ENCODE measurements at regions not wholly inside any gene's neighbourhood (a gene's known extent, or its start where the extent isn't known, plus 50 kb on each side); places are given as distances from the start of the nearest gene placed in this dataset.

DNA sequence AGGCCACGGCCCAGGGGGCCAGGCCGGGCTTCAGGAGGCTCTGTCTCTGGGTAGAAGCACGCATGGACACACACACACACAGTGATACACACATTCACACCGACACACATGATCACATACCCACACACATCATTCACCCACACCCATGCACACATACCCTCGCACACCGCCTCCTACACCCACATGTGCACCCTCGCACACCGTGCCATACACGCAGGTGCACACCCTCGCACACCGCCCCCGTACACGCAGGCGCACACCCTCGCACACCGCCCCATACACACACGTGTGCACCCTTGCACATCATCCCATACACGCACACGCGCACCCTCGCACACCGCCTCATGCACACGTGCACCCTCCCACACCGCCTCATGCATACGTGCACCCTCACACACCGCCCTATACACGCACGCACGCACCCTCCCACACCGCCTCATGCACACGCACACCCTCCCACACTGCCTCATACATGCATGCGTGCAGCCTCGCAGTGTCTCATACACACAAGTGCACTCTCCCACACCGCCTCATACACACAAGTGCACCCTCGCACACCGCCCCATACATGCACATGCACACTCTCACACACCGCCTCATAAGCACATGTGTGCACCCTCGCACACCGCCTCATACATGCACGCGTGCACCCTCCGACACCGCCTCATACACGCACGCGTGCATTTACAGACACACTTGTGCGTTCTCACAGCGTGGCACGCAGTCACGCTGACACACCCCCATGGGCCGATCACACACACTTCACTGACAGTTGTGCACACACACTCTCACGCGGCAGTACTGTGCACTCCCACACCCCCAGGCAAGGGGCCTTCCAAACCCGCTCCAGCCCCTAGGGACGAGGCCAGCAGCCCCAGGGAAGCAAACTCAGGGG is 128.1 kb downstream of the SIK1 start:
- no peaks in the 10 kb centered on the region for H3K36me3 Mint-ChIP-seq
- H3K4me3 Mint-ChIP-seq: no peak overlapping the region
- H3K27me3 Mint-ChIP-seq: peaks cover 64% of the 10 kb centered on the region
- ATAC-seq: peak; percentile 61
- H3K4me1 Mint-ChIP-seq: peaks cover 46% of the 10 kb centered on the region
- H3K9me3 Mint-ChIP-seq: peaks cover 5% of the 10 kb centered on the region
- H3K27ac Mint-ChIP-seq: no peak overlapping the region

DNA sequence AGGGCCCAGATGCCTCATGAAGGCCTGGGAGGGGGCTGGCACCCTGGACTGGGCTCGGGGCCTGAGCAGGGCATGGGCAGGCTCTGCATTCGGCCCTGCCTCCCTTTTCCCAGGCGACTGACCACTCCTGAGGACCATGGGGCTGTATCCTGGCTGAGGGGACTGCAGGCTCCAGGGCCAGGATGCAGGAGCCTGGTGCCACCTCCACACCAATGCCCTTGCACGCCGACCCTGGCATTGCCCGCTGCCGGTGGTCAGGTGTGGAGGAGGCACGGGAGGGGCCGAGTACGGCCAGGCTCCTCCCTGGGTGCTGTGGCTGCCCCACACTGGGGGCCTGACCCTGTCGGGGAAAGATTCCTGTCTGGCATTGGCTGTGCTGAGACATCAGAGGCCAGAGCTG is 128.9 kb downstream of the SIK1 start:
- H3K27me3 Mint-ChIP-seq: peaks cover 64% of the 10 kb centered on the region
- H3K36me3 Mint-ChIP-seq: no peaks in the 10 kb centered on the region
- no peak overlapping the region for H3K4me3 Mint-ChIP-seq
- no peak for ATAC-seq
- H3K27ac Mint-ChIP-seq: no peak overlapping the region
- peaks cover 5% of the 10 kb centered on the region for H3K9me3 Mint-ChIP-seq
- H3K4me1 Mint-ChIP-seq: peaks cover 39% of the 10 kb centered on the region

DNA sequence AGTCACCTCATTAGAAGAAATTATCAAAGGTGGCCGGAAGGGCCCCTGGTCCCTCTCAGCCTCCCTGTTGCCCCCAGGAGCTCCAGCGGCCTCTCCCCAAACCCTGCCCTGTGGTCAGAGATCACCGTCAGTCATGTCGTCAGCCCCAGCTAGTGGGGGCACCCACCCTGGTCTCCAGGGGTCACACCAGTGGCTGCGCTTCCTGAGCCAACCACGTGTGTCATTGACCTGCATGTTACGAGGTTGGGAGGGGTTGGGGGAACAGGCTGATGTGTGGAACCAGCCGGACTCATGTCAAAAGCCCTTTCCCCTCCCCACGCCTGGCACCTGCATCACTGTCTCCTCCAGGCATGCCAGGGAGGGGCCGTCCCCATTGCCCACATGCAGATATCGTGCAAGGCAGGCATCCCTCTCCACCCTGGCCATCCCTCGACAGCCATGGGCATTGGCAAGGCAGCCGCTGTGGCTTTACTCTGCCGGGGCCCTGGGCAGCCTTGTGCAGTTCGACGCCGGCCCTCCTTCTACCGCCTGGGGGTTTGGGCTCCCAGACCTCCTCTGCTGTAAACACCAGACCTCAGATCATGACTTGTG is 128.7 kb downstream of the CRYAA start:
- ATAC-seq: peak; percentile 32
- Mint-ChIP-seq H3K36me3 (no peaks in the 10 kb centered on the region), H3K9me3 (peaks cover 5% of the 10 kb centered on the region), H3K4me1 (peaks cover 39% of the 10 kb centered on the region), H3K27ac (no peak overlapping the region), H3K4me3 (no peak overlapping the region), H3K27me3 (peaks cover 65% of the 10 kb centered on the region)

DNA sequence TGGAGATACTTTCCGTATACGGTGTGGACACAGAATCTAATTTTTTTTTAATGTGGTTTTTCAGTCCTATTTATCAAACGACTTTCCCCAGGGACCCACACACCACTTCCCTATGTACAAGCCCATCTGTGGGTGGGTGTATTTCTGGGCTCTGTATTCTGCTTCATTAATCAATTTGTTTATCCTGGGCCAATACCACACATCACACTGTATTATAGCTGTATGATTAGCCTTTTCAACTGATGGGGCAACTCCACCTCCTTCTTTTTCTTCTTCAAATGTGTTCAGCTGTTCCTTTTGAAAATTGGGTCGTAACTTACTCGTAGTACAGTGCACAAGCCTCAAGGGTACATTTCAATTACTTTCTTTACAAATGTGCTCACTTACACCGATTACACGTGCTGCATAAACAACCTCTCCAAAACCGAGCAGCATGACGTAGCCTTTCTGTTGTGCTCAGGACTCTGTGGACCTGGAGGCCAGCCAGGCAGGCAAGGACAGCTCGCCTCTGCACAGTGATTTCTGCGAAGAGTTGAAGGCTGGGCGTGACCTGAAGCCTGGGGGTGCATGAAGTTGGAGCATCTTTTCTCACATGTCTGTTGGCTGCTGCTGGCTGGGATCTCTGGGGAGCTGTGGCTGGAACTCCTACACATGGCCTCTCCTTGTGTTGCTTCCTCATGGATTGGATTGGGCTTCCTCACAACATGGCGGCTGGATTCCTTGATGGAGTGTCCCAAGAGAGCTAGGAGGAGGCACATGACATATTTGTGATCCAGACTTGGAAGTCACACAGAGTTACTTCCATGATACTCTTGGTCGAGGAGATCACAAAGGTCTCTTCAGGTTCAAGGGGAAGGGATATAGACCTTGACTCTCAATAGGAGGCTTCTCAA is 126.5 kb downstream of the CRYAA start:
- H3K27me3 Mint-ChIP-seq: peaks cover 66% of the 10 kb centered on the region
- peaks cover 50% of the 10 kb centered on the region for H3K4me1 Mint-ChIP-seq
- H3K9me3 Mint-ChIP-seq: peaks cover 5% of the 10 kb centered on the region
- no peaks in the 10 kb centered on the region for H3K36me3 Mint-ChIP-seq
- no peak for ATAC-seq
- no peak overlapping the region for H3K4me3 Mint-ChIP-seq
- H3K27ac Mint-ChIP-seq: no peak overlapping the region

DNA sequence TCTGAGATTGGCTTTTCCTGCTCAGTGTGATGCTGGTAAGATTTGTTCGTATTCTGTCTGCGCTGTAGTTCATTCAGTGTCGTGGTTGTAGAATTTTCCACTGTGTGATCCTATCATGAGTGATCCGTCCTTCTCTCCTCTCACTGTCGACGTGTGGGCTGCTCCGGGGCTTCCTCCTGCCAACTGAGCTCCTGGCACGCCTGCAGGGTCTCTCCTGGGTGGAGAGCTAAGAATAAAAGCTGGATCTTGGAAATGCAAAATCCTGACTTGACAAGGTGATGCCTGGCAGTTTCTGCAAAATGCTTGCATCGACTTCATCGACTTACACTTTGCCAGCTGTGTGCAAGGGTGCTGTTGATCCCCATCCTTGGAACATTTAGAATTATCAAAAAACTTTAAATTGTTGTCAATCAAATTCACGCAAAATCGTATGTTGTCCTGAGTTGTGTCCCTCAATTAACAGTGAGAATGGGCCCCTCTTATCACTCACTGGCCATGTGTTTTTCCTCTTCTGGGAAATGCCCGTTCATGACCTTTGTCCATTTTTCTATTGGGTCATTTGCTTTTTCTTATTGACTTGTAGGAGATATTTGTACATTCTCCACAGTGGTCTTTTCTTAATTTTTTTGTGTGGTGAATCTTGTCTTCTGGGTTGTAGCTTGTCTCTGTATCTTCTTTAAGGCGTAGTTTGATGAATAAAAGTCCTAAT is 125.5 kb downstream of the CRYAA start:
- Mint-ChIP-seq H3K36me3 (no peaks in the 10 kb centered on the region), H3K9me3 (peaks cover 5% of the 10 kb centered on the region), H3K27me3 (peaks cover 64% of the 10 kb centered on the region), H3K27ac (no peak overlapping the region), H3K4me3 (no peak overlapping the region), H3K4me1 (peaks cover 54% of the 10 kb centered on the region)
- no peak for ATAC-seq

DNA sequence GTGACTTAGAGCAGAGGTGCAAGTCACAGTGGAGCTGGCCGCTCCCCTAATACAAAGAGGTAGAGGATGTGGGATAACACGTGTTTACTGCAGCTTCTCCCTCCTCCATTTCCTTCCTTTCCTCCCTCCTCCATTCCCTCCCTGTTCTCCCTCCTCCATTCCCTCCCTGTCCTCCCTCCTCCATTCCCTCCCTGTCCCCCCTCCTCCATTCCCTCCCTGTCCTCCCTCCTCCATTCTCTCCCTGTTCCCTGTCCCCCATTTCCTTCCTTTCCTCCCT is 124.0 kb downstream of the CRYAA start:
- no peak overlapping the region for H3K4me3 Mint-ChIP-seq
- H3K27me3 Mint-ChIP-seq: peaks cover 52% of the 10 kb centered on the region
- ATAC-seq: no peak
- no peak overlapping the region for H3K27ac Mint-ChIP-seq
- peaks cover 5% of the 10 kb centered on the region for H3K9me3 Mint-ChIP-seq
- no peaks in the 10 kb centered on the region for H3K36me3 Mint-ChIP-seq
- peaks cover 53% of the 10 kb centered on the region for H3K4me1 Mint-ChIP-seq

DNA sequence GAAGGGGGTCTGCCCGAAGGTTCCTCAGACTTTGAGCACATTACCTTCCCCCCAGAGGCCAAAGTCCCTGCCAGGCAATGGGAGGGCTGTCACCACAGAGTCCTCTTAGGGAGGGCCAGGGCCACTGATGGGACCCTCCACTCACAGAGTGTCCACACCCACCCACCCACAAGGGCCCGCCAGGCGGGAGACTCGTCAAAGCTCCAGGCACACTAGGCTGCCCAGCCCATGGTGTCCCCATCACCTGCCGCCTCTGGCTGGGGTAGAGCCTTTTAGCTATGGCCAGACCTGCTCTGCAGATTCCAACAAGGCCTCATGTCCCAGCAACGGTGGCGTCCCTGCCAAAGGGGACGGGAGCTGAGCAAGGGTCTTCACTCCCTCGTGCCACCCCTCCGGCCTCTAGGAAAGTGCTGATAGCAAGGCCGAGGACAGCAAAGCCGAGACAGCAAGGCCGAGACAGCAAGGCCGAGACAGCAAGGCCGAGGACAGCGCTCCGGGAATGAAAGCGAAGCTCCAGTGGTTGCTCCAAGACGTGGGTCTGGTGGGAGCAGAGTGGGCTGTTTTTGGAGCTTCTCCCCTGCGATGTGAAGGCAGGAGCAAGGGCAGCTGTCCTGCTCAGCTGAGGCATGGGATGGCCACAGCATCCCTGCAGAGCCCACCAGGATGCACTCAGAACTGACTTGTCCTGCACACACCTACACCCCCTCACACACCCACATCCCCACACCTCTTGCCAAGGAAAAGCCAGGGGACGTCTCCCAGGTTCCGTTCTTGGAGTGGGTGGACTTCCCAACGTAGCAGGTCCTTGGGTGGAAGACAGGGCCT is 123.4 kb downstream of the CRYAA start:
- Mint-ChIP-seq H3K36me3 (no peaks in the 10 kb centered on the region), H3K27me3 (peaks cover 47% of the 10 kb centered on the region), H3K4me1 (peaks cover 47% of the 10 kb centered on the region), H3K9me3 (peaks cover 5% of the 10 kb centered on the region), H3K4me3 (no peak overlapping the region), H3K27ac (no peak overlapping the region)
- ATAC-seq: no peak

DNA sequence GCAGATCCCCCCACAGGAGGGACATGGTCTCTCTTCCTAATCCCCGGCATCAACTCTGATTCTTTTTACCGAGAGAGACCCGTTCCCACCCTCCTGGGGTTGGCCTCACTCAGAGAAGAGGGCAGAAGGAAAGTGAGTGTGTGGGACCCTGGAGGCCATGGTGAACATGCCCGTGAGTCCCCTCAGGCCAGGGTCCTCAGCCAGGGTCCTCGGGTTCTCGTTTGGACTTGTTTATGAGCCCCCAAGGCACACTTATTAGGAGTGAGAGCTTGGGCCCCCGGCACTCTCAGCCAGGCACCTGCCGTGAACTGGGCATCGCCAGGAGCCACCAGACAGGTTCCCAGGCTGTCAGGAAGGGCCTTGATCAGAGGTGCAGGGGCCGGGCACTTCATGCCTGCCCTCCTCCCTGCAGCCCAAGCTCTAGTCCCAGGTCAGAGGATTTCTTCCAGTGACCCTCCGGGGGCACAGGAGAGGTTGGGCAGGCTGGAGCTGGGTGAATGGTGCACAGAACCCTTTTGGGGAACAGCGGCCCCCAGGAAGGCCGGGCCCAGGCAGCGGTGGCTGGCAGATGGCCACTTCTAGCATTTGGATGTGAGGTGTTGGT is 122.6 kb downstream of the CRYAA start:
- Mint-ChIP-seq H3K36me3 (no peaks in the 10 kb centered on the region), H3K4me3 (no peak overlapping the region), H3K9me3 (peaks cover 5% of the 10 kb centered on the region), H3K27ac (no peak overlapping the region), H3K4me1 (peaks cover 39% of the 10 kb centered on the region), H3K27me3 (peaks cover 41% of the 10 kb centered on the region)
- ATAC-seq: no peak

DNA sequence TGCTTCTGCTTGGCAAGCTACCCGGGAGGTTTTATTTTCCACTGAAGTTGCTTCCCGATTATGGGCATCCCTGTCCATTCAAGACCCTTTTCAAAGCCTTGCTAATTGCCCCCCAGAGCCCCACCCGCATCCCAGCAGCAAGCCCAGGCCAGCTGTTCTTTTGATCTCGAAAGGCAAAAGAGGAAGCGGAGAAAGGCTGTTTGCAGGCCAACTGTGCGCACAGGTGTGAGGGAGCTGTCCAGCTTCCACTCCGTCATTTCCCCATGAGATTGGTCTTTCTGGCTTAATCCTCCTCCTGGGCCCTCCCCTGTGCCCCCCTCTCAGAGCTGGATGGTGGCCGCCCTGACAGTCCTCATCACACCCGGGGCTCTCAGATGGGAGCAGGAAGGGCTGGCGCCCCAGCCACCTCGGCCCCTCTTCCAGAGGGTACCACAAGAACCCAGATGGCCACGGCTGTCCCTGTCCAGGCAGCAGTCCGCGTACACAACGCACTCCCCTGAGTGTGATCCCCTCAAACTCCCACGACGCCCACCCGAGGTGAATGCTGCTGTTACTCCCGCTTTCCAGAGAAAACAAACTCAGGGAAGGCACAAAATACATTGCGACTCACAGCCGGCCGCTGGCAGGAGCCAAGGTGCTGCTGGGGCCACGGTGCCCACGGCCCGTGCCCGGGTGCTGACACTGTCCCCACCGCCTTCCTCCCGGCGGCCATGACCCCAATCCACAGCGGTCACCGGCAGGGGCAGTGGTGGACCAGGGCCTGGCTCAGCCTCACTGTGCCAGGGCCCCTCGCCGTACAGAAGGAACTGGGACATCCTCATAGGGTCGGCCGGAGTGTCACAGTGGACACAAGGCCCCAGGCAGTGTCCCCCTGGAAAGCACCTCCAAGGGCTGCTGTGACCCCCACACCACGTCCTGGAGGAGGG is 121.9 kb downstream of the CRYAA start:
- Mint-ChIP-seq H3K4me3 (peak overlapping the region; percentile 2), H3K36me3 (no peaks in the 10 kb centered on the region), H3K27me3 (peaks cover 33% of the 10 kb centered on the region), H3K27ac (no peak overlapping the region), H3K4me1 (peaks cover 33% of the 10 kb centered on the region), H3K9me3 (peaks cover 4% of the 10 kb centered on the region)
- ATAC-seq: peak; percentile 81

DNA sequence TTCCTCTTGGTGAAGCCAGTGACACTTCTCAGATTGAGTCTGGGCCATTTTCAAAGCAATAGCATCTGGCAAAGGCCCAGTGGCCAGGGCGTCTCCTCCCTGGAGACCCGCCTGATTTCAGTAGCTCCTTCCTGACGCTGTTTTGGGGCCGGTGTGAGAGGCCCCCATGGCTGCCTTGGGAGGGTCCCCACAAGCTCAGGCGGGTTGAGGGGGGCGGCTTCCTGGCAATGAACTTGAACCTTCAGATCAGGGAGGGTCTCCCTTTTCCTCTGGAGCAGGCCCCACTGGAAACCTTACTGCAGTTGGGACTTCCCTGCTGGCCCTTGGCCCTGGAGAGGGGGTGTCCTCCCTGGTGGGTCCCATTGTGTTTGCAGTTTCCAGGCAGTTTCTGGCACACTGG is 121.2 kb downstream of the CRYAA start:
- Mint-ChIP-seq H3K27ac (no peak overlapping the region), H3K9me3 (no peaks in the 10 kb centered on the region), H3K36me3 (no peaks in the 10 kb centered on the region), H3K4me3 (no peak overlapping the region), H3K4me1 (peaks cover 26% of the 10 kb centered on the region), H3K27me3 (peaks cover 26% of the 10 kb centered on the region)
- no peak for ATAC-seq

DNA sequence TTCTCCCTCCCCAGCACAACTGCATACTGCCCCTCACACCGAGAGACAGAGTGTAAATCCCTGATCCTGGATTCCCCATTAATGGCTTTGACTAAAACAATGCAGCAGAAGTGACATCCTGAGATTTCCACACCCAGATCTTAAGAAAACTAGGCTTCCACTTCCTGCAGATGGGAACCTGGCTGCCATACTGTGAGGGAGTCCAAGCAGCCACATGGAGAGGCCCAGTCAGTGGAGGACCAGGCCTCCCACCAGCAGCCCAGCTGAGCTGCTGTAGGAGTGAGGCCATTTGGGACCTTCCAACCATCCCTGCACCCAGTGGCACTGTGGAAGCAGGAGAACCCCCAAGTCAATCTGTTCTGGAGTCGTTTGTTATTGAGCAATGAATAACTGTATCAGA is 120.6 kb downstream of the CRYAA start:
- peaks cover 21% of the 10 kb centered on the region for H3K4me1 Mint-ChIP-seq
- ATAC-seq: no peak
- H3K4me3 Mint-ChIP-seq: no peak overlapping the region
- no peak overlapping the region for H3K27ac Mint-ChIP-seq
- peaks cover 21% of the 10 kb centered on the region for H3K27me3 Mint-ChIP-seq
- no peaks in the 10 kb centered on the region for H3K36me3 Mint-ChIP-seq
- H3K9me3 Mint-ChIP-seq: no peaks in the 10 kb centered on the region

DNA sequence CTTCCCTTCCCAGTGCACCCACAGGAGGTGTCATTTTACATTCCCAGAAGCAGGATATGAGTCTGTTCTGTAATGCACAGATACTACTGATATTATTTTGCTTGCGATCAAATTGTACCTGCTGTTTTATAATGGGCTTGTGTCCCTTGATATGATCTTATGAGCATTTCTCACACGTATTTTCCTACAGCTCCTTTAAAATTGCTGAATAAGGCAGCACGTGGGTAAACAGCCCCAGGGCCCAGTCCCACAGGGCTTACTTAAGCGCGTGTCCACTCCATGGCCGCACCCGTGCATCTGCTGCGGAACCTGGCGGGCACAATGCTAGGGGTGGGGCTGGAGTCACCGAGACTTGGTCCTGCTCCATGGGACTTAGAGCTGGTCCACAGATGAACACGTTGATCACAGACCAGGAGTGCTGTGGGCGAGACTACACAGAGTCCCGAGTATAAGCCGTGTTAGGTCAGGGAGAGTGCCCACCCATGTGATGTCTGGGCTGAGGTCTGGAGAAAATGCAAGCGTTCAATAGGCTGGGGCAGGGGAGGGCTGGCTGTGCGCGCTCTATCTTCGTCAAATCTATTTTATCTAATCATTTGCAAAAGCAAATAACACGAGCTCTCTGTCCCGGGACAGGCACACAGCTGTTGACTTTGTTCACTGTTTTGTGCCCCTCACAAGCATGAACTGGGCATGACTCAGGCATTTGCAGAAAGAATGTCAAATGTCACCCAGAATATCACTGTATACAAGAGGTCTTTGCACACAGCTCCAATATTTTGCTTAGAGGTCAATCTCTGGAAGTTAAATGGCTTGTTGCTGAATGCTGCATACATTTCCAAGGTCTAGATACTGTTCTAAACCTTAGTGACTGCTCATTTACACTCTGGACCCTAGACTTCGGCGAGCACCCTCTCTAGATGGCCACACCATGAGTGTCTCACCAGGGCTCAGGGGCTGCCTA is 119.3 kb downstream of the CRYAA start:
- Mint-ChIP-seq H3K27ac (no peak overlapping the region), H3K36me3 (no peaks in the 10 kb centered on the region), H3K27me3 (peaks cover 7% of the 10 kb centered on the region), H3K9me3 (no peaks in the 10 kb centered on the region), H3K4me1 (peaks cover 14% of the 10 kb centered on the region), H3K4me3 (no peak overlapping the region)
- no peak for ATAC-seq

Data from stimulated activated memory B cell treated with anti-CD40 and anti-IgM and Interleukin-4, amounts not matched to agents 10 μg/mL and 1 μg/mL and 100 μg/mL, for 72 hours (primary cell).